C4-2B (cell line): ENCODE measurements at regions not wholly inside any gene's neighbourhood (a gene's known extent, or its start where the extent isn't known, plus 50 kb on each side); places are given as distances from the start of the nearest gene placed in this dataset.

Experiments
- ZFX ChIP-seq: fragments of 450-650 bp; IDR thresholded peaks from 2 replicates; pipeline ENCODE4 v1.6.1; 2017
- TF ChIP-seq, protein P1 (sequence below): fragments of 450-650 bp; conservative IDR thresholded peaks from 2 replicates; pipeline ENCODE4 v1.5.1; 2017; ENCODE audit warnings: mild to moderate bottlenecking

- TF ChIP-seq, protein P1, sequence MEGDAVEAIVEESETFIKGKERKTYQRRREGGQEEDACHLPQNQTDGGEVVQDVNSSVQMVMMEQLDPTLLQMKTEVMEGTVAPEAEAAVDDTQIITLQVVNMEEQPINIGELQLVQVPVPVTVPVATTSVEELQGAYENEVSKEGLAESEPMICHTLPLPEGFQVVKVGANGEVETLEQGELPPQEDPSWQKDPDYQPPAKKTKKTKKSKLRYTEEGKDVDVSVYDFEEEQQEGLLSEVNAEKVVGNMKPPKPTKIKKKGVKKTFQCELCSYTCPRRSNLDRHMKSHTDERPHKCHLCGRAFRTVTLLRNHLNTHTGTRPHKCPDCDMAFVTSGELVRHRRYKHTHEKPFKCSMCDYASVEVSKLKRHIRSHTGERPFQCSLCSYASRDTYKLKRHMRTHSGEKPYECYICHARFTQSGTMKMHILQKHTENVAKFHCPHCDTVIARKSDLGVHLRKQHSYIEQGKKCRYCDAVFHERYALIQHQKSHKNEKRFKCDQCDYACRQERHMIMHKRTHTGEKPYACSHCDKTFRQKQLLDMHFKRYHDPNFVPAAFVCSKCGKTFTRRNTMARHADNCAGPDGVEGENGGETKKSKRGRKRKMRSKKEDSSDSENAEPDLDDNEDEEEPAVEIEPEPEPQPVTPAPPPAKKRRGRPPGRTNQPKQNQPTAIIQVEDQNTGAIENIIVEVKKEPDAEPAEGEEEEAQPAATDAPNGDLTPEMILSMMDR: no peak
- TF ChIP-seq ZFX: no peak
Observed at GRCh38 chr13:90254437-90254836, 1093.0 kb upstream of the MIR17HG start.
